Middle frontal gyrus (tissue), 1 donor: ENCODE measurements at regions not wholly inside any gene's neighbourhood (a gene's known extent, or its start where the extent isn't known, plus 50 kb on each side); places are given as distances from the start of the nearest gene placed in this dataset.
"Not testable (repeated sequence)": the region's sequence is repeated elsewhere in the genome, so short reads cannot be mapped to it uniquely, and the experiment has no call there.

Experiments
- DNase-seq: peaks from one replicate; pipeline ENCODE4 v3.0.0-alpha.2; 2015; ENCODE audit warnings: low spot score; ENCODE audit errors: extremely low spot score

GRCh38 chr2:176567361-176567760 is 298.1 kb downstream of the MTX2 start:
- no peak for DNase-seq

- no peak for DNase-seq
Observed at GRCh38 chr2:176569574-176569973, 300.3 kb downstream of the MTX2 start.

- no peak for DNase-seq
Observed at GRCh38 chr2:176573612-176574483, 304.6 kb downstream of the MTX2 start.

- no peak for DNase-seq
Observed at GRCh38 chr2:176574484-176575236, 305.4 kb downstream of the MTX2 start.

GRCh38 chr2:176575237-176575744 is 306.0 kb downstream of the MTX2 start:
- DNase-seq = no peak

- DNase-seq = no peak
Observed at GRCh38 chr2:176577054-176577453, 307.8 kb downstream of the MTX2 start.

GRCh38 chr2:176578292-176578691 is 309.1 kb downstream of the MTX2 start:
- not testable (repeated sequence) for DNase-seq

GRCh38 chr2:176579608-176580007 is 310.4 kb downstream of the MTX2 start:
- no peak for DNase-seq

- DNase-seq = no peak
Observed at GRCh38 chr2:176581557-176582165, 312.4 kb downstream of the MTX2 start.

- DNase-seq = no peak
Observed at GRCh38 chr2:176582176-176582575, 312.9 kb downstream of the MTX2 start.

GRCh38 chr2:176582990-176583481 is 313.8 kb downstream of the MTX2 start:
- no peak for DNase-seq

GRCh38 chr2:176583607-176584006 is 314.4 kb downstream of the MTX2 start:
- no peak for DNase-seq

GRCh38 chr2:176584333-176584732 is 315.1 kb downstream of the MTX2 start:
- no peak for DNase-seq

GRCh38 chr2:176585291-176585690 is 316.0 kb downstream of the MTX2 start:
- DNase-seq = no peak

- DNase-seq = no peak
Observed at GRCh38 chr2:176585791-176586190, 316.5 kb downstream of the MTX2 start.

- DNase-seq = no peak
Observed at GRCh38 chr2:176589287-176589686, 320.0 kb downstream of the MTX2 start.

GRCh38 chr2:176589825-176590440 is 320.7 kb downstream of the MTX2 start:
- DNase-seq = no peak

- no peak for DNase-seq
Observed at GRCh38 chr2:176592216-176592615, 323.0 kb downstream of the MTX2 start.

- no peak for DNase-seq
Observed at GRCh38 chr2:176595986-176596385, 326.7 kb downstream of the MTX2 start.

GRCh38 chr2:176597916-176598315 is 328.7 kb downstream of the MTX2 start:
- no peak for DNase-seq

GRCh38 chr2:176598351-176598750 is 329.1 kb downstream of the MTX2 start:
- DNase-seq = no peak
